Heart right ventricle (tissue), 16 donors: ENCODE measurements at regions not wholly inside any gene's neighbourhood (a gene's known extent, or its start where the extent isn't known, plus 50 kb on each side); places are given as distances from the start of the nearest gene placed in this dataset.

Experiments used
- ATAC-seq, 8 donors: fragments of 200-7000 bp; cut with Tn5 transposase; one replicate each; pipeline ENCODE4 v1.9.1; 2020; ENCODE audit warnings: mild to moderate bottlenecking in 8 of 8, moderate library complexity in 8 of 8, moderate number of reproducible peaks in 1 of 8
- DNase-seq, 2 donors: peaks; one replicate each; pipeline ENCODE4 v3.0.0-alpha.2; 2020
- H3K27ac ChIP-seq, 10 donors: fragments of 200-600 bp; sonication (generic) in 2 of 10; one replicate each; pipeline versions ENCODE4 v1.5.0 to v1.8.0; 2020 to 2022; ENCODE audit warnings: mild to moderate bottlenecking in 3 of 10
- H3K27me3 ChIP-seq, 7 donors: fragments of 200-600 bp; one replicate each; pipeline ENCODE4 v1.8.0; 2021 to 2022; ENCODE audit warnings: mild to moderate bottlenecking in 2 of 7
- H3K36me3 ChIP-seq, 9 donors: fragments of 200-600 bp; sonication (generic) in 1 of 9; one replicate each; pipeline versions ENCODE4 v1.5.0 to v1.8.0; 2020 to 2022; ENCODE audit warnings: mild to moderate bottlenecking in 2 of 9
- H3K4me1 ChIP-seq, 9 donors: fragments of 200-600 bp; sonication (generic) in 1 of 9; one replicate each; pipeline versions ENCODE4 v1.5.0 to v1.8.0; 2020 to 2022; ENCODE audit warnings: mild to moderate bottlenecking in 4 of 9
- H3K4me3 ChIP-seq, 10 donors: fragments of 200-600 bp; sonication (generic) in 2 of 10; one replicate each; pipeline versions ENCODE4 v1.5.0 to v1.8.0; 2020 to 2022; ENCODE audit warnings: mild to moderate bottlenecking in 7 of 10, moderate library complexity in 2 of 10
- H3K9me3 ChIP-seq, 11 donors: fragments of 200-600 bp in 10 of 11; sonication (generic) in 2 of 11; one replicate each; pipeline versions ENCODE4 v1.5.0 to v1.8.0; 2013 to 2022; ENCODE audit warnings: mild to moderate bottlenecking in 2 of 11, control low read depth in 1 of 11, moderate library complexity in 1 of 11
- WGBS, 2 donors: extraction: QIAGEN DNeasy Blood & Tissue Kit; methylation state at CpG; one replicate each; pipeline ENCODE4 v1.1.7; 2013; ENCODE audit warnings: inconsistent platforms in 1 of 2; 5-methylcytosine and 5-hydroxymethylcytosine counted together
- intact Hi-C, 10 donors: fragments of 100-400 bp; cut with DNase I; formaldehyde crosslinking; loops; one replicate each; pipeline versions ENCODE4 v1.11.1 to v1.14.2; 2022
- TF ChIP-seq, protein P1 (sequence below), 9 donors: fragments of 200-600 bp; sonication (generic) in 2 of 9; IDR thresholded peaks; one replicate each; pipeline versions ENCODE4 v1.5.0 to v1.8.0; 2021 to 2022; ENCODE audit warnings: antibody characterized with exemption in 9 of 9, mild to moderate bottlenecking in 5 of 9, moderate library complexity in 1 of 9
- donor health status: Arrhythmogenic right ventricular cardiomyopathy.
- donor health status: ischemic (EF 13 %, LVEDD 7.1; RV severe dilation, severe dysfunction).
- donor health status: healthy with polysubstance abuse.
- donor health status: DM: no; HTN: yes; CAD: no.
- donor health status: DM: no; HTN: no; CAD: no.
- donor health status: ischemic (EF 25% LVEDD 6.9; RV normal size, moderate dysfunction).
- donor health status: ischemic (EF 25% LVEDD 5.7; RV mildly dilated, moderate dysfunction).
- donor health status: healthy.
- donor health status: DM: yes; HTN: yes; CAD: no.
- donor health status: Ischemic cardiomyopathy.
- donor health status: ischemic (EF 35%, LVEDD 5.7; RV mildly dilated, moderate dysfunction).
- donor health status: nonischemic (EF 11% LVEDD 7.7; RV severe dilation, severe dysfunction).
- donor health status: DM: yes; HTN: yes; CAD: no.
- donor health status: PGD.
- donor health status: ischemic (EF 29% LVEDD 5.4; RV normal size, mild dysfunction).
- donor health status: nonischemic (EF 23%, LVEDD 6.1; RV moderate dilation, normal function).

- H3K27ac ChIP-seq, result no peak overlapping the region
- TF ChIP-seq, protein P1, sequence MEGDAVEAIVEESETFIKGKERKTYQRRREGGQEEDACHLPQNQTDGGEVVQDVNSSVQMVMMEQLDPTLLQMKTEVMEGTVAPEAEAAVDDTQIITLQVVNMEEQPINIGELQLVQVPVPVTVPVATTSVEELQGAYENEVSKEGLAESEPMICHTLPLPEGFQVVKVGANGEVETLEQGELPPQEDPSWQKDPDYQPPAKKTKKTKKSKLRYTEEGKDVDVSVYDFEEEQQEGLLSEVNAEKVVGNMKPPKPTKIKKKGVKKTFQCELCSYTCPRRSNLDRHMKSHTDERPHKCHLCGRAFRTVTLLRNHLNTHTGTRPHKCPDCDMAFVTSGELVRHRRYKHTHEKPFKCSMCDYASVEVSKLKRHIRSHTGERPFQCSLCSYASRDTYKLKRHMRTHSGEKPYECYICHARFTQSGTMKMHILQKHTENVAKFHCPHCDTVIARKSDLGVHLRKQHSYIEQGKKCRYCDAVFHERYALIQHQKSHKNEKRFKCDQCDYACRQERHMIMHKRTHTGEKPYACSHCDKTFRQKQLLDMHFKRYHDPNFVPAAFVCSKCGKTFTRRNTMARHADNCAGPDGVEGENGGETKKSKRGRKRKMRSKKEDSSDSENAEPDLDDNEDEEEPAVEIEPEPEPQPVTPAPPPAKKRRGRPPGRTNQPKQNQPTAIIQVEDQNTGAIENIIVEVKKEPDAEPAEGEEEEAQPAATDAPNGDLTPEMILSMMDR (IDR thresholded peaks at IDR 0.05), result no peak
- no peaks in the 10 kb centered on the region for H3K36me3 ChIP-seq
- no peak overlapping the region for H3K4me3 ChIP-seq
- peaks cover 0 to 1% (median 0%) of the 10 kb centered on the region in 11 donors for H3K9me3 ChIP-seq
- H3K4me1 ChIP-seq, result no peaks in the 10 kb centered on the region
- DNase-seq, result no peak
- intact Hi-C loops, result no loop called here
- no peak for ATAC-seq
- H3K27me3 ChIP-seq, result no peaks in the 10 kb centered on the region
Observed at GRCh38 chr4:19130866-19131265, 1109.3 kb upstream of the LCORL start.

DNA sequence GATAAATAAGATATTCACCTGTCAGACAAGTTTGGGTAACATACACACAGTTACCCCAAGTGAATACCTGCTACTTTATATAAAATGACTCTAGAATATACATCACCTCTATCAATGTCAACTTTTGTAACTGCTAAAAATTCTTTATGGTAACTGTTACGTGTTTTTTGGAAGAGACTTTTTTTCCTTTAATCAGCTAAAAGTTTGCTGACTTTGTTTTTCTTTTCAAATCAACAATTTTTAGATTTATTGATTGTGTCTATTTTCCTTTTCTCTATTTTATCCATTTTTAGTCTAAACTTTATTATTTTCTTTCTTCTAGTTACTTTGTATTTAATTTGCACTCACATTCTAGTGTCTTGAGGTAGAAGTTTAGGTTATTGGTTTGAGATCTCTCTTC, 1106.6 kb upstream of the LCORL start:
- ATAC-seq, result no peak
- DNase-seq, result no peak
- WGBS, 2 donors, result 90 to 93% methylated on average over 1 of the region's 1 CpG
- Histone ChIP-seq H3K9me3 (no peaks in the 10 kb centered on the region), H3K27me3 (no peaks in the 10 kb centered on the region), H3K4me3 (no peak overlapping the region), H3K27ac (no peak overlapping the region), H3K36me3 (no peaks in the 10 kb centered on the region), H3K4me1 (no peaks in the 10 kb centered on the region)
- intact Hi-C loops, result loop anchor here in 1 of 10 donors (5.0 kb wide), 1 partner anchor 41 kb away; no protein-coding TSS in a partner anchor
- TF ChIP-seq, protein P1 (IDR thresholded peaks at IDR 0.05), result no peak

- no peak overlapping the region for H3K4me3 ChIP-seq
- no peak overlapping the region for H3K27ac ChIP-seq
- TF ChIP-seq, protein P1 (IDR thresholded peaks at IDR 0.05), result no peak
- H3K9me3 ChIP-seq, result no peaks in the 10 kb centered on the region
- DNase-seq, result no peak
- H3K27me3 ChIP-seq, result no peaks in the 10 kb centered on the region
- H3K36me3 ChIP-seq, result no peaks in the 10 kb centered on the region
- ATAC-seq, result no peak
- intact Hi-C loops, result loop anchor here in 1 of 10 donors (5.0 kb wide), 1 partner anchor 40 kb away; no protein-coding TSS in a partner anchor
- no peaks in the 10 kb centered on the region for H3K4me1 ChIP-seq
- 81 to 82% methylated on average over 4 of the region's 4 CpGs for WGBS, 2 donors
Observed at GRCh38 chr4:19126903-19127302, 1105.3 kb upstream of the LCORL start.

GRCh38 chr4:19123681-19124080, 1102.1 kb upstream of the LCORL start:
- intact Hi-C loops, result no loop called here
- 79 to 83% methylated on average over 4 of the region's 4 CpGs for WGBS, 2 donors
- no peaks in the 10 kb centered on the region for H3K4me1 ChIP-seq
- DNase-seq, result no peak
- no peak for ATAC-seq
- no peaks in the 10 kb centered on the region for H3K36me3 ChIP-seq
- no peaks in the 10 kb centered on the region for H3K27me3 ChIP-seq
- TF ChIP-seq, protein P1 (IDR thresholded peaks at IDR 0.05), result no peak
- peaks cover 0 to 4% (median 0%) of the 10 kb centered on the region in 11 donors for H3K9me3 ChIP-seq
- no peak overlapping the region for H3K27ac ChIP-seq
- no peak overlapping the region for H3K4me3 ChIP-seq
